MV-4-11 (cell line): ENCODE measurements at regions not wholly inside any gene's neighbourhood (a gene's known extent, or its start where the extent isn't known, plus 50 kb on each side); places are given as distances from the start of the nearest gene placed in this dataset.

ENCODE experiments used
- DNase-seq: peaks from one replicate; lab custom pipeline; 2025; lab: John Stamatoyannopoulos, UW

GRCh38 chr2:220855296-220855695, 716.8 kb downstream of the EPHA4 start:
- peak; percentile 65 for DNase-seq

- DNase-seq = no peak
Measured at GRCh38 chr2:220856486-220856885, 715.6 kb downstream of the EPHA4 start.

- DNase-seq = no peak
Measured at GRCh38 chr2:220857368-220857767, 714.7 kb downstream of the EPHA4 start.

DNA sequence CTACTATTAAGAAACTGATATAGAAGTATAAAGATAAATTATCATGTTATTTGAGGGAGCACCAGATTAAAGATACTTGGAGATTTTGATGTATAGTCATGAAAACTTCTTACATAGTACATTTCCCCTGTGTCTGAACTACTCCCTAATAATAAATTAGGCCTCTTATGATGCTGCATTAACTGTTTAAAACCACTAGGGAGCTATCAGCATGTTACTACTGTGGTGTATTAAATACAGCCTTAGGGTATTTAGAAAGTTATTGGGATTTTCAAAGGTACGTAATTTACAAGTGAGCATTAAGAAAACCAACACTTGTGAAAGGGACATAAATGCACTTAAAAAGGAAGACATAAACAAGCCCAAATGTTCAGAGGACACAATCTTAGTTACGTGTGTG, 714.0 kb downstream of the EPHA4 start:
- DNase-seq = no peak

GRCh38 chr2:220871909-220872308, 700.2 kb downstream of the EPHA4 start:
- no peak for DNase-seq

GRCh38 chr2:220876080-220876824, 695.9 kb downstream of the EPHA4 start:
- no peak for DNase-seq

DNA sequence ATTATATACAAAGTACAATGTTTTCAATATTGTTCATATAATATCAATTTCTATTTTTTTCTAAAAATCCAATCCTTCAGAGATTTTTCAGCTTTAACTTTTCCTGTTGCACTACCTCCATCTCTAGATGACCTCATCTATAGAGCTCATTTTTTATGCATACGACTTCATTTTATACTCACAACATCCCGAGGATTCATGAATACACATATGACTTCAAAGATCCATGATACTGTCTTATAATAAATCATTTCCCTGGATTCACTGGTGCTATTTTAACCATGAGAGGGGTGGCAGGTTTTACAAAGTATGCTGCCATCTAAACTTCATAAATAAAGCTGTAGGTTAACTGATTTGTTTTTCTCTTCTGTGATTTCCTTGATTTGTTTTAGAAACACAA, 694.6 kb downstream of the EPHA4 start:
- DNase-seq = no peak

GRCh38 chr2:220877897-220878296, 694.2 kb downstream of the EPHA4 start:
- DNase-seq = no peak

GRCh38 chr2:220880623-220881596, 691.2 kb downstream of the EPHA4 start:
- no peak for DNase-seq

DNA sequence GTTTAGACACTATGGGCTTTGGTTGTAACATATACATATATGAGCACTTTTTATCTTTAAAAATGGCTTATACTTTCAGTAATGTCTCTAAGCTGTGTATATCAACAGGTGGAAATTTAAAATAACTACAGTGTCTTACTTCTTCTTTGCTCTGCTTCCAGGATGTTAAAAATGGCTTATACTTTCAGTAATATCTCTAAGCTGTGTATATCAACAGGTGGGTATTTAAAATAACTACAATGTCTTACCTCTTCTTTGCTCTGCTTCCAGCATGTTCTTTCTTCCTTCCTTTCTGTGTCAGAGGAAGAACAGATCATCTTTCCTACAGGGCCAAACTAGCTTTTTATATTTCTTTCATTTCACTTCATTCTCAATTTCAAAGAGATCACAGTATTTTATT, 689.6 kb downstream of the EPHA4 start:
- no peak for DNase-seq

DNA sequence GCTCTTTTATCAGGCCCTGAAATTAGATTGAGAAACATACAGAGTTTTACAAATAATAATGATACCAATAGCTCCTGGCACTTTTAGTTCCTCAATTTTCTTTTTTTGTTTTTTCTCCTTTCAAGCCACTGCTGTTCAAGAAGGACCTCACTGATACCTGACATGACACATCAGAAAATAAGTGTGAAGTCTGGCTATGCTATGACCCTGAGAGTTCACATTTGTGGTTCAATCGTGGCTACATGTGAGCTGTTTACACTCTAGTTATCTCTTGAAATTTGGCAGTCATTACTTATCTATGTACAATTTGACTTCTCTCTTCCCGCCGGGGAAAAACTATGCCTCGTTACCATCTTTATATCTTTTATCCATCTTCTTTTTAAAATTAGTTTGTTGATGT, 686.5 kb downstream of the EPHA4 start:
- DNase-seq = no peak

DNA sequence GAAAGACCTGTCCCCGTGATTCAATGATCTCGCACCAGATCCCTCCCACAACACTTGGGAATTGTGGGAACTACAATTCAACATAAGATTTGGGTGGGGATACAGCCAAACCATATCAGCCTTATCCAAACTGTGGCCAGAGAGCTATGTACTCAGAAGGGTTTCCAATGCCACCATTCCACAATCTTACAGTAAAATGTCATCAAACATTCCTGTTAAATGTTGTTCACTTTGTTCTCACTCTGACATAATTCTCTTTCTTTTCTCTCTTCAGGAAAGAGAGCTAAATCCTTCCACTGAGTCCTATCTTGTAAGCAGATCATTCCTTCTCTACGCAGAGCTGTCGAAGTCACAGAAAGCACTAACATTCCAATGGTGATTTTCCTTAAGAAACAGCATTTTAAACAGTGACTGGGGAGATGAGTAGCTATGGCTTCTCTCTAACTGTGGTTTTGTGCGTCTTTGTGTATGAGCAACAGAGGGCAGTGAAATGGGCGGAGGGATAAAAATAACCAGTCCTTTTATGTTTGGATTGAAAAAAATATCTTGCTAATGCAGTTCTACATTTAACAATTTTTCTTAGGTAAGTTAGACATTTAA, 684.7 kb downstream of the EPHA4 start:
- no peak for DNase-seq

- no peak for DNase-seq
Measured at GRCh38 chr2:220887876-220888275, 684.2 kb downstream of the EPHA4 start.

DNA sequence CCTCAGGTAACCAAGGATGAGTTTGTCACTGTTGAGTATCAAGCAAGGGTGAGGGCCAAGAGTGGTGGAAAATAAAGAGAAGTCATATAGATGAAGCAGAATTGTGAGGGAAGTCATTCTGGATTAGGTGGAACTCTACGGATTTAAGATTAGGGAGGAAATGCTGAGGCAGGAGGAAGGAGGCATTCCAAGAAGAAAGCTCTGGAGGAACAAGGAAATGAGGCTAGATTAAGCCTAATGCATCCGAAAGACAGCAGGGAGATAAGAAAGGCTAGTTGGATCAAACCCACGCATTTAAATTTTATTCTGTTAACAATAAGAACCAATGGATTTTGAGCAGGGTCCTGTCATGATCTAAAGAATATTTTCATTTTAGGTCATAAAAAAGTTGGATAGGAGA, 681.2 kb downstream of the EPHA4 start:
- DNase-seq = no peak

- no peak for DNase-seq
Measured at GRCh38 chr2:220891405-220891804, 680.7 kb downstream of the EPHA4 start.

- no peak for DNase-seq
Measured at GRCh38 chr2:220892018-220892634, 680.0 kb downstream of the EPHA4 start.

- no peak for DNase-seq
Measured at GRCh38 chr2:220893411-220893810, 678.7 kb downstream of the EPHA4 start.

- DNase-seq = no peak
Measured at GRCh38 chr2:220894069-220894468, 678.0 kb downstream of the EPHA4 start.

DNA sequence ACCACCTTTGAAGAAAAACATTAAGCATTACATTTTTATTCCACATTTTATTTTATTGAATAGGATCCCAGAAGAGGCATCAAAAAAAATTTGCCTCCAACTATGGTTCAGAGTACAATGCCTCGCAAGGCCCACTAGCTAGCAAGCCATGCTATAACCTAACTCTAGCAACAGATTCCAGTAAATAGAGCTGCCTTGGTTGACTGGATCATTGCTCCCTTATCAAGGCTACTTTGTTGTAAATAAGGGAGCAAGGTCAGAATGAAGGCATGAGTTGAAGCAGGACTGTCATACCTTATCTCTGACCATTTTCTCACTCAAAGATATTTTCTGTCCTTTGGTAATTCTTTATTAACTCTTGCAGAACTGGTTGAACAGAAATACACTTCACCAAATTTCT, 672.6 kb downstream of the EPHA4 start:
- no peak for DNase-seq

GRCh38 chr2:220904015-220904414, 668.1 kb downstream of the EPHA4 start:
- DNase-seq = no peak

DNA sequence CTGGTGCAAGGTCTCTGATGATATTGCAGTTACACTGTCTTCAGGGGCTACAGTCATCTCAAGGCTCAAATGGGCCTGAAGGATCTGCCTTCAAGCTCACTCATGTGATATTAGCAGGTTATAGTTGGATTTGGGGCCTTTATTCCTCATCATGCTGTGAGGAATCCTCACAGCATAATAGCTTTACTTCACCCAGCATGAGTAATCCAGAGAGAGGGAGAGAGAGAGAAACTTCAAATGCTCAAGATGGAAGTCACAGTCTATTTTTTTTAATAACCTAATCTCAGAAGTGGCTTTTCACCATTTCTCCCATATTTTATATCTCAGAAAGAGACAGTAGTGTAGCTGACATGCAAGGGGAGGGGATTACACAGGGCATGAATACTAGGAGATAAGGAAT, 658.7 kb downstream of the EPHA4 start:
- no peak for DNase-seq

DNA sequence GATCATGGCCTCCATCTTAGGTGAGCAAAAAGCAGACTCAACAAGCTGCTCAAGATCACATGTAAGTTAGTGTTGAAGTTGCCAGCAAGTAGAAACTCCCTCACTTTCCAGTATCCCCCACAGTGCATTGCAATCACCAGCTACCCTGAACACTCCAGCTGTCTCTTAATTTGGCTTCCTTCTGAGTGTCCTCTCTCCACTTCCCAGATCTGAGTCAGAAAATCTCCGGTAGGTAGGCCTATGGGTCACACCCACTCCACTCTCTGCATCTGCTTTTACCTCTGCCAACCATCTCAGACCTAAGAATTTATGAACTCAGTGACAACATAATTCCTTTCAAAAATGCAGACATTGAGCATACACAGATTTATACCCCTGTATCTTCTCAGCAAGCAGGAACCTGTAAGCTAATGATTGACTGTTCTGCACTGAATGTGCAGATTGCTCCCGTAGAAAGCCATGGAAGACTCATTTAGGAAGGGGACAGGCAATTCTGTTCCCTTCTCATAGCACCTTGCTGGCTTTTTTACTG, 656.9 kb downstream of the EPHA4 start:
- DNase-seq = no peak
